Upper lobe of left lung (tissue), 4 donors: ENCODE measurements at regions not wholly inside any gene's neighbourhood (a gene's known extent, or its start where the extent isn't known, plus 50 kb on each side); places are given as distances from the start of the nearest gene placed in this dataset.

ENCODE experiments used
- CTCF ChIP-seq, 6 experiments: fragments of 450-650 bp in 4 of 6; fragments of 200-600 bp in 2 of 6; sonication (generic) in 2 of 6; IDR thresholded peaks; one replicate each; pipeline ENCODE4 v1.5.1; 2016 to 2019; ENCODE audit warnings: antibody characterized with exemption in 6 of 6
- EP300 ChIP-seq, 4 donors: sonication (generic); formaldehyde crosslinking; IDR thresholded peaks; one replicate each; pipeline ENCODE4 v1.5.1; 2017; ENCODE audit warnings: antibody characterized with exemption in 4 of 4, control low read depth in 2 of 4

DNA sequence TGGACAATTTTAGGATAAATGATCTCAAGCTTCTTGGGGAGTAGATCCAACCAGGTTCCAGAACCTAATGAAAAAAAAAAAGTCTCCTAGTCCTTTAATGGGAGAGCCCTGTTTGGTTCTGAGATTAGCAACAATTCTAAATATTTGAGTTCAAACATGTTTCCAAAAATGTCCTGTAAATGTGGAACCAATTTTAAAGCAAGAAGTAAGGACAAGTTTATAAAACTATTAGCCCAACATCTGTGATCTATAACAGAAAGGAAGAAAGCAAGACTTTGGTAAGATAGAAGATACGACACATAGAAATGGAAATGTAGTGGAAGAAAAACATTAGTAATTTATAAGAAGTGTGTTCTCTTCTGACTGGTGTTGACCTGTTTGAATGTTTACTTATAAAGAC lies 79.7 kb upstream of the SLC5A12 start:
- no peak for TF ChIP-seq CTCF (IDR thresholded peaks at IDR 0.05)
- no peak for TF ChIP-seq EP300 (IDR thresholded peaks at IDR 0.05)
